Activated CD4-positive, alpha-beta T cell treated with anti-CD3 and anti-CD28 coated beads for 36 hours (primary cell): ENCODE measurements at regions not wholly inside any gene's neighbourhood (a gene's known extent, or its start where the extent isn't known, plus 50 kb on each side); places are given as distances from the start of the nearest gene placed in this dataset.

ENCODE experiments used
- ATAC-seq: fragments of 200-7000 bp; cut with Tn5 transposase; one replicate; pipeline ENCODE4 v1.10.0; 2021; ENCODE audit warnings: mild to moderate bottlenecking, moderate library complexity
- CTCF ChIA-PET: fragments of 350-600 bp; sonication (Branson Sonifier 250); formaldehyde crosslinking; loops from one replicate; lab custom pipeline; 2021; ENCODE audit warnings: antibody characterized with exemption; lab: Charles Lee
- POLR2A ChIA-PET: fragments of 350-600 bp; sonication (Branson Sonifier 250); formaldehyde crosslinking; loops from one replicate; lab custom pipeline; 2021; ENCODE audit warnings: antibody characterized with exemption, inconsistent platforms; lab: Charles Lee
- DNase-seq: peaks from one replicate; pipeline ENCODE4 v3.0.0-alpha.2; 2020
- H3K27ac Mint-ChIP-seq: one replicate; pipeline ENCODE4 v1.8.0; 2021; ENCODE audit warnings: mixed read lengths
- H3K27me3 Mint-ChIP-seq: one replicate; pipeline ENCODE4 v1.8.0; 2021; ENCODE audit warnings: mixed read lengths
- H3K36me3 Mint-ChIP-seq: one replicate; pipeline ENCODE4 v1.8.0; 2021; ENCODE audit warnings: low read depth, mixed read lengths
- H3K4me1 Mint-ChIP-seq: one replicate; pipeline ENCODE4 v1.8.0; 2021; ENCODE audit warnings: mixed read lengths
- H3K4me3 Mint-ChIP-seq: one replicate; pipeline ENCODE4 v1.8.0; 2021; ENCODE audit warnings: mild to moderate bottlenecking, moderate library complexity, mixed read lengths
- H3K9me3 Mint-ChIP-seq: one replicate; pipeline ENCODE4 v1.8.0; 2021; ENCODE audit warnings: low read depth, mixed read lengths
- intact Hi-C, 2 experiments: fragments of 100-400 bp; cut with DNase I in 1 of 2; cut with micrococcal nuclease in 1 of 2; formaldehyde crosslinking; loops; one replicate each; pipeline versions ENCODE4 v1.14.2 to v1.15.1; 2022 to 2024; cut with DNase I, micrococcal nuclease

GRCh38 chr5:125503946-125504345 is 757.5 kb upstream of the ZNF608 start:
- peaks cover 4% of the 10 kb centered on the region for H3K9me3 Mint-ChIP-seq
- intact Hi-C loops, result no loop called here
- CTCF ChIA-PET, result no interaction called here
- ATAC-seq (no peak), DNase-seq (no peak)
- no peak overlapping the region for H3K27ac Mint-ChIP-seq
- POLR2A ChIA-PET, result no interaction called here
- no peaks in the 10 kb centered on the region for H3K36me3 Mint-ChIP-seq
- H3K4me3 Mint-ChIP-seq, result no peak overlapping the region
- H3K27me3 Mint-ChIP-seq, result no peaks in the 10 kb centered on the region
- no peaks in the 10 kb centered on the region for H3K4me1 Mint-ChIP-seq

DNA sequence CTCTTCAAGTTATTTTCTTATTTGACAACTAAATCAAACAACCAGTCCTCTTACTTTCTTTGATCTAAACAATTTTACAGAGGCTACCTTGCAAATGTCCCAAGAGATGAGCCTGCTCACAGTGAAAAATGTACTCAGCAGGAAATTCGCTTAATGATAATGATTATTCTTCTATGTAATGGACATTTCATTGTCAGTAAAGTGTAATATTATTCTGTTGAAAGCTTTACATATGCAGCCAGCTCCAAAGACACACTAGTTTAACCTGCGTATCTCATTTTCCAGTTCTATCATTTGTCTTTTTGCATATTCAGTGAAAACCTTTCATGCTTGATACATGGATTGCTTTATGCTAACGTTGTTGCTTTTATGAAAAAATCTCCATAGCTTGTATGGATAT is 758.7 kb upstream of the ZNF608 start:
- Mint-ChIP-seq H3K4me1 (no peaks in the 10 kb centered on the region), H3K9me3 (peaks cover 4% of the 10 kb centered on the region), H3K4me3 (no peak overlapping the region), H3K27me3 (no peaks in the 10 kb centered on the region), H3K27ac (no peak overlapping the region), H3K36me3 (no peaks in the 10 kb centered on the region)
- DNase-seq, result no peak
- no peak for ATAC-seq
- POLR2A ChIA-PET, result no interaction called here
- intact Hi-C loops, result no loop called here
- CTCF ChIA-PET, result no interaction called here

- H3K36me3 Mint-ChIP-seq, result no peaks in the 10 kb centered on the region
- no peaks in the 10 kb centered on the region for H3K27me3 Mint-ChIP-seq
- H3K27ac Mint-ChIP-seq, result no peak overlapping the region
- ATAC-seq (no peak), DNase-seq (no peak)
- H3K9me3 Mint-ChIP-seq, result peaks cover 4% of the 10 kb centered on the region
- no peak overlapping the region for H3K4me3 Mint-ChIP-seq
- POLR2A ChIA-PET, result no interaction called here
- CTCF ChIA-PET, result no interaction called here
- intact Hi-C loops, result no loop called here
- H3K4me1 Mint-ChIP-seq, result no peaks in the 10 kb centered on the region
These were observed 759.7 kb upstream of the ZNF608 start for GRCh38 chr5:125506124-125506523.

GRCh38 chr5:125508225-125508624 is 761.8 kb upstream of the ZNF608 start:
- ATAC-seq (no peak), DNase-seq (no peak)
- Mint-ChIP-seq H3K9me3 (peaks cover 4% of the 10 kb centered on the region), H3K4me3 (no peak overlapping the region), H3K27ac (no peak overlapping the region), H3K36me3 (no peaks in the 10 kb centered on the region), H3K27me3 (no peaks in the 10 kb centered on the region), H3K4me1 (no peaks in the 10 kb centered on the region)
- intact Hi-C loops, result no loop called here
- CTCF ChIA-PET, result no interaction called here
- POLR2A ChIA-PET, result no interaction called here

GRCh38 chr5:125510651-125511050 is 764.2 kb upstream of the ZNF608 start:
- H3K9me3 Mint-ChIP-seq, result peaks cover 4% of the 10 kb centered on the region
- H3K27ac Mint-ChIP-seq, result no peak overlapping the region
- ATAC-seq, result no peak
- CTCF ChIA-PET, result no interaction called here
- no peaks in the 10 kb centered on the region for H3K4me1 Mint-ChIP-seq
- no peak overlapping the region for H3K4me3 Mint-ChIP-seq
- H3K27me3 Mint-ChIP-seq, result no peaks in the 10 kb centered on the region
- H3K36me3 Mint-ChIP-seq, result no peaks in the 10 kb centered on the region
- intact Hi-C loops, result no loop called here
- no peak for DNase-seq
- POLR2A ChIA-PET, result no interaction called here

GRCh38 chr5:125517973-125518550 is 771.6 kb upstream of the ZNF608 start:
- Mint-ChIP-seq H3K27me3 (no peaks in the 10 kb centered on the region), H3K27ac (no peak overlapping the region), H3K4me1 (no peaks in the 10 kb centered on the region), H3K9me3 (no peaks in the 10 kb centered on the region), H3K36me3 (no peaks in the 10 kb centered on the region), H3K4me3 (no peak overlapping the region)
- ChIA-PET CTCF (no interaction called here), POLR2A (no interaction called here)
- intact Hi-C loops, result no loop called here
- DNase-seq (no peak), ATAC-seq (no peak)

GRCh38 chr5:125521289-125521688 is 774.9 kb upstream of the ZNF608 start:
- ChIA-PET POLR2A (no interaction called here), CTCF (no interaction called here)
- H3K27me3 Mint-ChIP-seq, result no peaks in the 10 kb centered on the region
- H3K9me3 Mint-ChIP-seq, result no peaks in the 10 kb centered on the region
- H3K4me3 Mint-ChIP-seq, result no peak overlapping the region
- DNase-seq, result no peak
- H3K27ac Mint-ChIP-seq, result no peak overlapping the region
- no peak for ATAC-seq
- no peaks in the 10 kb centered on the region for H3K4me1 Mint-ChIP-seq
- intact Hi-C loops, result no loop called here
- no peaks in the 10 kb centered on the region for H3K36me3 Mint-ChIP-seq

- H3K36me3 Mint-ChIP-seq, result no peaks in the 10 kb centered on the region
- no peaks in the 10 kb centered on the region for H3K4me1 Mint-ChIP-seq
- H3K4me3 Mint-ChIP-seq, result no peak overlapping the region
- no peaks in the 10 kb centered on the region for H3K9me3 Mint-ChIP-seq
- POLR2A ChIA-PET, result no interaction called here
- CTCF ChIA-PET, result interaction anchor here (1.0 kb wide), 1 partner anchor 18 kb away, joined by 3 read pairs; no protein-coding TSS in a partner anchor
- ATAC-seq (no peak), DNase-seq (no peak)
- intact Hi-C loops, result no loop called here
- H3K27ac Mint-ChIP-seq, result no peak overlapping the region
- H3K27me3 Mint-ChIP-seq, result no peaks in the 10 kb centered on the region
These were observed 778.9 kb upstream of the ZNF608 start for GRCh38 chr5:125525356-125525755.

GRCh38 chr5:125526966-125527365 is 780.5 kb upstream of the ZNF608 start:
- ATAC-seq, result no peak
- no peak for DNase-seq
- Mint-ChIP-seq H3K27me3 (no peaks in the 10 kb centered on the region), H3K27ac (no peak overlapping the region), H3K36me3 (no peaks in the 10 kb centered on the region), H3K4me1 (no peaks in the 10 kb centered on the region), H3K4me3 (no peak overlapping the region), H3K9me3 (no peaks in the 10 kb centered on the region)
- intact Hi-C loops, result no loop called here
- ChIA-PET POLR2A (no interaction called here), CTCF (no interaction called here)

DNA sequence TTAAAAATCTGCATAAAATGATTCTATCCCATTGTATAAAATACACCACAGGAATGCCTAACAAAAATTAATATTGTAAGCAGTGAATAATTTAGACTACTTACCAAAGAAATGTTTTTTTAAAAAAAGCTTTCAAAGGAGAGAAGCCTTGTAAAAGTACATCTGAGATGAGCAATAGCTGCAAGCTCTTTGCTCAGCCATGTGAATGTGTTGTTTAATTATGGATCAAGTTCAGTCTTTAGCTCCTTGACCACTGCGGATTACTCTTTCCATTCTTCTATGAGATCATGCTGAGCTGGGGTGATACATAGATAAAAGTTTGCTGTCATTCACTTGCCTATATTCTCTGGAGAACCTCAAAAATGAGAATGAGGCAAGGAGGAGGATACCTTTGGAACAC is 782.4 kb upstream of the ZNF608 start:
- no peak for DNase-seq
- no peaks in the 10 kb centered on the region for H3K27me3 Mint-ChIP-seq
- no peak overlapping the region for H3K27ac Mint-ChIP-seq
- no peaks in the 10 kb centered on the region for H3K36me3 Mint-ChIP-seq
- POLR2A ChIA-PET, result no interaction called here
- no peaks in the 10 kb centered on the region for H3K4me1 Mint-ChIP-seq
- no peak for ATAC-seq
- H3K4me3 Mint-ChIP-seq, result no peak overlapping the region
- H3K9me3 Mint-ChIP-seq, result peaks cover 3% of the 10 kb centered on the region
- CTCF ChIA-PET, result no interaction called here
- intact Hi-C loops, result no loop called here

GRCh38 chr5:125530833-125531615 is 784.6 kb upstream of the ZNF608 start:
- Mint-ChIP-seq H3K4me1 (no peaks in the 10 kb centered on the region), H3K4me3 (no peak overlapping the region), H3K9me3 (peaks cover 4% of the 10 kb centered on the region), H3K27me3 (no peaks in the 10 kb centered on the region), H3K27ac (no peak overlapping the region), H3K36me3 (no peaks in the 10 kb centered on the region)
- intact Hi-C loops, result no loop called here
- CTCF ChIA-PET, result no interaction called here
- ATAC-seq, result no peak
- DNase-seq, result no peak
- POLR2A ChIA-PET, result no interaction called here

GRCh38 chr5:125536095-125536494 is 789.7 kb upstream of the ZNF608 start:
- Mint-ChIP-seq H3K27me3 (no peaks in the 10 kb centered on the region), H3K27ac (no peak overlapping the region), H3K4me3 (no peak overlapping the region), H3K36me3 (no peaks in the 10 kb centered on the region), H3K9me3 (peaks cover 11% of the 10 kb centered on the region), H3K4me1 (no peaks in the 10 kb centered on the region)
- POLR2A ChIA-PET, result no interaction called here
- CTCF ChIA-PET, result no interaction called here
- ATAC-seq (no peak), DNase-seq (no peak)
- intact Hi-C loops, result no loop called here
